Endothelial cell of umbilical vein (primary cell): ENCODE measurements at regions not wholly inside any gene's neighbourhood (a gene's known extent, or its start where the extent isn't known, plus 50 kb on each side); places are given as distances from the start of the nearest gene placed in this dataset.

Experiments
- BruUV-seq: library from RNA; stranded (reverse); fragments of 400-500 nt; replicated peaks from 2 replicates; lab custom pipeline; 2021; lab: Mats Ljungman, UMichigan
- CTCF ChIA-PET: fragments of 300-600, 350-600 bp; sonication (Branson Sonifier 250); formaldehyde crosslinking; loops from one replicate; lab custom pipeline; 2021; ENCODE audit warnings: antibody characterized with exemption, inconsistent platforms; lab: Charles Lee
- POLR2A ChIA-PET: fragments of 300-600, 350-600 bp; sonication (Branson Sonifier 250); formaldehyde crosslinking; loops from one replicate; lab custom pipeline; 2021; ENCODE audit warnings: antibody characterized with exemption, inconsistent platforms; lab: Charles Lee
- DNase-seq: peaks from one replicate; pipeline ENCODE4 v3.0.0-alpha.2; 2011; ENCODE audit warnings: low read depth, low spot score
- FAIRE-seq: peaks from 2 replicates; lab custom pipeline; 2011; peaks lifted over from hg19 to GRCh38; lab: Jason Lieb, UNC
- H2AFZ ChIP-seq: 2 replicates; pipeline ENCODE4 v1.6.0; 2012; ENCODE audit warnings: low read depth, low read length, control low read depth, inconsistent platforms
- H3K27ac ChIP-seq: 2 replicates; pipeline ENCODE4 v1.5.1; 2011; ENCODE audit warnings: low read depth, mild to moderate bottlenecking, control low read depth, low read length, moderate library complexity; ENCODE audit not compliant: insufficient read depth
- H3K27me3 ChIP-seq, 2 experiments: 2 replicates each; pipeline versions ENCODE4 v1.6.0 to v1.6.1; 2011; ENCODE audit warnings: low read length in 2 of 2, mixed read lengths in 1 of 2; ENCODE audit not compliant: control insufficient read depth in 2 of 2, insufficient read depth in 2 of 2
- H3K36me3 ChIP-seq, 2 experiments: 2 replicates in 1 of 2; 3 replicates in 1 of 2; pipeline ENCODE4 v1.5.1; 2011; ENCODE audit warnings: low read length in 2 of 2, mild to moderate bottlenecking in 1 of 2, moderate library complexity in 1 of 2; ENCODE audit not compliant: control insufficient read depth in 2 of 2, insufficient read depth in 2 of 2; ENCODE audit errors: extremely low read depth in 1 of 2
- H3K4me1 ChIP-seq: 3 replicates; pipeline ENCODE4 v1.5.1; 2011; ENCODE audit warnings: mild to moderate bottlenecking, low read length; ENCODE audit not compliant: control insufficient read depth, insufficient read depth; ENCODE audit errors: extremely low read depth
- H3K4me2 ChIP-seq: 2 replicates; pipeline ENCODE4 v1.6.1; 2011; ENCODE audit warnings: low read length, control low read depth, mixed read lengths; ENCODE audit not compliant: insufficient read depth
- H3K4me3 ChIP-seq, 3 experiments: fragments of 200-600 bp in 1 of 3; sonication (generic), shearing (Covaris generic) in 1 of 3; replicated peaks in 1 of 3; 2 replicates each; pipeline ENCODE4 v1.5.1; 2011 to 2016; ENCODE audit warnings: control low read depth in 3 of 3, low read length in 3 of 3, mild to moderate bottlenecking in 2 of 3, inconsistent platforms in 1 of 3, low read depth in 1 of 3, moderate library complexity in 1 of 3; ENCODE audit not compliant: insufficient read depth in 1 of 3
- H3K79me2 ChIP-seq: 2 replicates; pipeline ENCODE4 v1.6.0; 2012; ENCODE audit warnings: low read length, inconsistent platforms; ENCODE audit not compliant: control insufficient read depth, insufficient read depth
- H3K9ac ChIP-seq: replicated peaks from 2 replicates; pipeline ENCODE3; 2011; ENCODE audit warnings: low read length, control low read depth; ENCODE audit not compliant: insufficient read depth; ENCODE audit errors: extremely low read depth
- H3K9me1 ChIP-seq: replicated peaks from 3 replicates; pipeline ENCODE4 v1.6.0; 2011; ENCODE audit warnings: mild to moderate bottlenecking, low read length; ENCODE audit not compliant: control insufficient read depth, insufficient read depth; ENCODE audit errors: extremely low read depth
- H3K9me3 ChIP-seq: replicated peaks from 2 replicates; pipeline ENCODE4 v1.5.1; 2012; ENCODE audit warnings: low read length, inconsistent platforms; ENCODE audit not compliant: control insufficient read depth, insufficient read depth
- H4K20me1 ChIP-seq: replicated peaks from 2 replicates; pipeline ENCODE3; 2011; ENCODE audit warnings: mild to moderate bottlenecking, low read length; ENCODE audit not compliant: control insufficient read depth, insufficient read depth; ENCODE audit errors: extremely low read depth
- EZH2 ChIP-seq: IDR thresholded peaks from 2 replicates; pipeline ENCODE4 v1.6.1; 2012; ENCODE audit warnings: borderline replicate concordance, low read depth, mild to moderate bottlenecking, moderate library complexity, low read length, inconsistent platforms; ENCODE audit not compliant: severe bottlenecking
- FOS ChIP-seq: IDR thresholded peaks from 2 replicates; pipeline ENCODE4 v1.6.1; 2011; ENCODE audit warnings: mild to moderate bottlenecking, low read length, moderate library complexity, borderline replicate concordance; ENCODE audit not compliant: insufficient read depth
- GATA2 ChIP-seq: IDR thresholded peaks from 2 replicates; pipeline ENCODE4 v1.7.0; 2011; ENCODE audit warnings: low read depth, mild to moderate bottlenecking, moderate library complexity, mixed read lengths, low read length; ENCODE audit not compliant: insufficient read length, insufficient read depth
- JUN ChIP-seq: IDR thresholded peaks from 2 replicates; pipeline ENCODE4 v1.6.1; 2011; ENCODE audit warnings: borderline replicate concordance, low read depth; ENCODE audit not compliant: insufficient read length, insufficient read depth
- MAX ChIP-seq: IDR thresholded peaks from 2 replicates; pipeline ENCODE4 v1.6.1; 2011; ENCODE audit not compliant: insufficient read depth, insufficient read length
- MYC ChIP-seq: IDR thresholded peaks from one replicate; pipeline ENCODE4 v1.6.1; 2011; ENCODE audit warnings: mild to moderate bottlenecking, low read depth, low read length
- POLR2A ChIP-seq: IDR thresholded peaks from 2 replicates; pipeline ENCODE4 v1.6.1; 2012; ENCODE audit warnings: low read depth, mild to moderate bottlenecking, control low read depth, low read length
- POLR2AphosphoS5 ChIP-seq: IDR thresholded peaks from 2 replicates; pipeline ENCODE4 v1.6.1; 2012; ENCODE audit warnings: low read depth, mild to moderate bottlenecking, control low read depth, low read length, moderate library complexity; ENCODE audit not compliant: insufficient read depth
- dilution Hi-C: fragments of 300-500 bp; cut with MboI; formaldehyde crosslinking; loops from one replicate; pipeline ENCODE4 v1.15.0; 2019; ENCODE audit warnings: low sequenced_read_pairs; ENCODE audit not compliant: extremely low pct_ligation_motif_present
- intact Hi-C: fragments of 100-400 bp; cut with micrococcal nuclease; formaldehyde crosslinking; loops from one replicate; pipeline ENCODE4 v1.10.0; 2022
- TF ChIP-seq, protein P1 (sequence below), 2 donors: IDR thresholded peaks; 1 replicate in 1 of 2; 2 replicates in 1 of 2; pipeline ENCODE4 v1.5.1; 2011; ENCODE audit warnings: low read length in 2 of 2, mild to moderate bottlenecking in 2 of 2, moderate library complexity in 2 of 2, control low read depth in 1 of 2, inconsistent platforms in 1 of 2, low read depth in 1 of 2; ENCODE audit not compliant: insufficient read depth in 1 of 2; ENCODE audit errors: extremely low read depth in 1 of 2

GRCh38 chr11:133778161-133778560 is 67.2 kb downstream of the SPATA19 start:
- Histone ChIP-seq H2AFZ (no peak overlapping the region), H3K79me2 (no peaks in the 10 kb centered on the region), H3K36me3 (no peaks in the 10 kb centered on the region), H3K9ac (no peak overlapping the region), H3K4me2 (no peak overlapping the region), H3K9me1 (no peaks in the 10 kb centered on the region), H3K4me1 (no peaks in the 10 kb centered on the region), H3K27me3 (no peaks in the 10 kb centered on the region), H3K4me3 (no peak overlapping the region), H3K27ac (no peak overlapping the region), H4K20me1 (no peaks in the 10 kb centered on the region), H3K9me3 (peaks cover 5% of the 10 kb centered on the region)
- dilution Hi-C loops: no loop called here
- ChIA-PET CTCF (no interaction called here), POLR2A (no interaction called here)
- no TSS peak for BruUV-seq
- FAIRE-seq (no peak), DNase-seq (no peak)
- intact Hi-C loops: no loop called here
- TF ChIP-seq MAX: no peak
- no peak for TF ChIP-seq GATA2
- no peak for TF ChIP-seq MYC
- TF ChIP-seq FOS: no peak
- TF ChIP-seq JUN: no peak
- TF ChIP-seq POLR2A: no peak
- no peak for TF ChIP-seq EZH2
- TF ChIP-seq, protein P1, sequence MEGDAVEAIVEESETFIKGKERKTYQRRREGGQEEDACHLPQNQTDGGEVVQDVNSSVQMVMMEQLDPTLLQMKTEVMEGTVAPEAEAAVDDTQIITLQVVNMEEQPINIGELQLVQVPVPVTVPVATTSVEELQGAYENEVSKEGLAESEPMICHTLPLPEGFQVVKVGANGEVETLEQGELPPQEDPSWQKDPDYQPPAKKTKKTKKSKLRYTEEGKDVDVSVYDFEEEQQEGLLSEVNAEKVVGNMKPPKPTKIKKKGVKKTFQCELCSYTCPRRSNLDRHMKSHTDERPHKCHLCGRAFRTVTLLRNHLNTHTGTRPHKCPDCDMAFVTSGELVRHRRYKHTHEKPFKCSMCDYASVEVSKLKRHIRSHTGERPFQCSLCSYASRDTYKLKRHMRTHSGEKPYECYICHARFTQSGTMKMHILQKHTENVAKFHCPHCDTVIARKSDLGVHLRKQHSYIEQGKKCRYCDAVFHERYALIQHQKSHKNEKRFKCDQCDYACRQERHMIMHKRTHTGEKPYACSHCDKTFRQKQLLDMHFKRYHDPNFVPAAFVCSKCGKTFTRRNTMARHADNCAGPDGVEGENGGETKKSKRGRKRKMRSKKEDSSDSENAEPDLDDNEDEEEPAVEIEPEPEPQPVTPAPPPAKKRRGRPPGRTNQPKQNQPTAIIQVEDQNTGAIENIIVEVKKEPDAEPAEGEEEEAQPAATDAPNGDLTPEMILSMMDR (IDR thresholded peaks at IDR 0.05; ENCODE audit: extremely low read depth in 1 of 2, insufficient read depth in 1 of 2, low read depth in 1 of 2, low read length in 2 of 2): no peak
- TF ChIP-seq POLR2AphosphoS5: no peak
